Panc1 (cell line): ENCODE measurements at regions not wholly inside any gene's neighbourhood (a gene's known extent, or its start where the extent isn't known, plus 50 kb on each side); places are given as distances from the start of the nearest gene placed in this dataset.

Source experiments
- CTCF ChIP-seq: fragments of 450-650 bp; IDR thresholded peaks from 2 replicates; pipeline ENCODE4 v1.5.1; 2017; ENCODE audit warnings: mild to moderate bottlenecking
- POLR2AphosphoS5 ChIP-seq: IDR thresholded peaks from 2 replicates; pipeline ENCODE4 v1.6.1; 2012; ENCODE audit warnings: mild to moderate bottlenecking, low read depth, low read length, moderate library complexity

GRCh38 chr14:105938959-105939358, 412.6 kb downstream of the TMEM121 start:
- TF ChIP-seq CTCF (no peak), POLR2AphosphoS5 (no peak)
